Skeletal muscle satellite cell (primary cell): ENCODE measurements at regions not wholly inside any gene's neighbourhood (a gene's known extent, or its start where the extent isn't known, plus 50 kb on each side); places are given as distances from the start of the nearest gene placed in this dataset.

Experiments used
- H3K27me3 ChIP-seq: 2 replicates; pipeline ENCODE4 v1.7.0; 2013; ENCODE audit warnings: low read length; ENCODE audit not compliant: control insufficient read depth, insufficient read depth
- H3K36me3 ChIP-seq: 2 replicates; pipeline ENCODE4 v1.7.0; 2013; ENCODE audit warnings: mild to moderate bottlenecking, control low read depth, low read length; ENCODE audit not compliant: insufficient read depth
- H3K4me1 ChIP-seq: 2 replicates; pipeline ENCODE4 v1.7.0; 2013; ENCODE audit warnings: low read length; ENCODE audit not compliant: control insufficient read depth, insufficient read depth
- H3K4me2 ChIP-seq: 2 replicates; pipeline ENCODE4 v1.7.0; 2013; ENCODE audit warnings: mild to moderate bottlenecking, low read length
- H3K4me3 ChIP-seq: 2 replicates; pipeline ENCODE4 v1.7.0; 2013; ENCODE audit warnings: low read length
- H3K9ac ChIP-seq: 2 replicates; pipeline ENCODE4 v1.7.0; 2013; ENCODE audit warnings: mild to moderate bottlenecking, low read depth, low read length, moderate library complexity
- H3K9me3 ChIP-seq: replicated peaks from 2 replicates; pipeline ENCODE4 v1.7.0; 2013; ENCODE audit warnings: mild to moderate bottlenecking, control low read depth, low read length

GRCh38 chr18:76592981-76593381 lies 97.9 kb upstream of the ZNF516 start:
- Histone ChIP-seq H3K9ac (no peak overlapping the region), H3K36me3 (no peaks in the 10 kb centered on the region), H3K27me3 (peaks cover 30% of the 10 kb centered on the region), H3K4me3 (no peak overlapping the region), H3K4me2 (no peak overlapping the region), H3K9me3 (no peaks in the 10 kb centered on the region), H3K4me1 (no peaks in the 10 kb centered on the region)

- H3K9me3 ChIP-seq: no peaks in the 10 kb centered on the region
- no peak overlapping the region for H3K4me3 ChIP-seq
- no peak overlapping the region for H3K4me2 ChIP-seq
- peaks cover 30% of the 10 kb centered on the region for H3K27me3 ChIP-seq
- no peaks in the 10 kb centered on the region for H3K36me3 ChIP-seq
- no peak overlapping the region for H3K9ac ChIP-seq
- no peaks in the 10 kb centered on the region for H3K4me1 ChIP-seq
Observed at GRCh38 chr18:76592096-76592495, 97.1 kb upstream of the ZNF516 start.

- Histone ChIP-seq H3K4me1 (no peaks in the 10 kb centered on the region), H3K4me2 (no peak overlapping the region), H3K4me3 (no peak overlapping the region)
Observed at GRCh38 chr18:76589866-76590265, 94.8 kb upstream of the ZNF516 start.

GRCh38 chr18:76589316-76589715 lies 94.3 kb upstream of the ZNF516 start:
- H3K27me3 ChIP-seq: peaks cover 36% of the 10 kb centered on the region
- no peaks in the 10 kb centered on the region for H3K4me1 ChIP-seq
- no peak overlapping the region for H3K4me3 ChIP-seq
- no peaks in the 10 kb centered on the region for H3K9me3 ChIP-seq
- H3K4me2 ChIP-seq: peak overlapping the region; percentile 73
- H3K9ac ChIP-seq: no peak overlapping the region
- H3K36me3 ChIP-seq: no peaks in the 10 kb centered on the region

More at GRCh38 chr18:76589866-76590265, 94.8 kb upstream of the ZNF516 start:
- H3K36me3 ChIP-seq: no peaks in the 10 kb centered on the region
- no peaks in the 10 kb centered on the region for H3K9me3 ChIP-seq
- H3K9ac ChIP-seq: no peak overlapping the region
- peaks cover 31% of the 10 kb centered on the region for H3K27me3 ChIP-seq

GRCh38 chr18:76588601-76589226 lies 93.7 kb upstream of the ZNF516 start:
- Histone ChIP-seq H3K36me3 (no peaks in the 10 kb centered on the region), H3K4me1 (no peaks in the 10 kb centered on the region), H3K4me2 (peak overlapping the region; percentile 73), H3K4me3 (peak overlapping the region; percentile 44), H3K9ac (no peak overlapping the region), H3K9me3 (no peaks in the 10 kb centered on the region), H3K27me3 (peaks cover 36% of the 10 kb centered on the region)

- Histone ChIP-seq H3K4me2 (no peak overlapping the region), H3K36me3 (no peaks in the 10 kb centered on the region), H3K4me1 (no peaks in the 10 kb centered on the region), H3K4me3 (no peak overlapping the region), H3K9me3 (no peaks in the 10 kb centered on the region), H3K27me3 (peaks cover 36% of the 10 kb centered on the region), H3K9ac (no peak overlapping the region)
Observed at GRCh38 chr18:76587879-76588271, 92.8 kb upstream of the ZNF516 start.

- peaks cover 39% of the 10 kb centered on the region for H3K27me3 ChIP-seq
- H3K4me2 ChIP-seq: no peak overlapping the region
- no peaks in the 10 kb centered on the region for H3K4me1 ChIP-seq
- no peaks in the 10 kb centered on the region for H3K9me3 ChIP-seq
- no peak overlapping the region for H3K4me3 ChIP-seq
- no peak overlapping the region for H3K9ac ChIP-seq
- H3K36me3 ChIP-seq: no peaks in the 10 kb centered on the region
Observed at GRCh38 chr18:76587147-76587878, 92.3 kb upstream of the ZNF516 start.

- no peak overlapping the region for H3K4me2 ChIP-seq
- H3K4me1 ChIP-seq: no peaks in the 10 kb centered on the region
- peaks cover 41% of the 10 kb centered on the region for H3K27me3 ChIP-seq
- H3K9me3 ChIP-seq: no peaks in the 10 kb centered on the region
- no peak overlapping the region for H3K4me3 ChIP-seq
- H3K9ac ChIP-seq: no peak overlapping the region
- no peaks in the 10 kb centered on the region for H3K36me3 ChIP-seq
Observed at GRCh38 chr18:76584414-76585310, 89.6 kb upstream of the ZNF516 start.

- peaks cover 52% of the 10 kb centered on the region for H3K27me3 ChIP-seq
- no peak overlapping the region for H3K4me2 ChIP-seq
- H3K9ac ChIP-seq: no peak overlapping the region
- no peaks in the 10 kb centered on the region for H3K4me1 ChIP-seq
- H3K9me3 ChIP-seq: no peaks in the 10 kb centered on the region
- H3K4me3 ChIP-seq: no peak overlapping the region
- H3K36me3 ChIP-seq: no peaks in the 10 kb centered on the region
Observed at GRCh38 chr18:76581261-76581660, 86.2 kb upstream of the ZNF516 start.

- H3K27me3 ChIP-seq: peaks cover 52% of the 10 kb centered on the region
- no peaks in the 10 kb centered on the region for H3K9me3 ChIP-seq
- no peak overlapping the region for H3K9ac ChIP-seq
- H3K4me2 ChIP-seq: no peak overlapping the region
- no peaks in the 10 kb centered on the region for H3K36me3 ChIP-seq
- no peaks in the 10 kb centered on the region for H3K4me1 ChIP-seq
- no peak overlapping the region for H3K4me3 ChIP-seq
Observed at GRCh38 chr18:76580288-76580962, 85.4 kb upstream of the ZNF516 start.

- Histone ChIP-seq H3K4me2 (no peak overlapping the region), H3K4me1 (no peaks in the 10 kb centered on the region), H3K4me3 (no peak overlapping the region), H3K9ac (no peak overlapping the region), H3K9me3 (no peaks in the 10 kb centered on the region), H3K36me3 (no peaks in the 10 kb centered on the region), H3K27me3 (peaks cover 47% of the 10 kb centered on the region)
Observed at GRCh38 chr18:76579301-76579695, 84.3 kb upstream of the ZNF516 start.
